Pons (tissue), 1 donor: ENCODE measurements at regions not wholly inside any gene's neighbourhood (a gene's known extent, or its start where the extent isn't known, plus 50 kb on each side); places are given as distances from the start of the nearest gene placed in this dataset.
"Not testable (repeated sequence)": the region's sequence is repeated elsewhere in the genome, so short reads cannot be mapped to it uniquely, and the experiment has no call there.

Experiments used
- DNase-seq: peaks from one replicate; pipeline ENCODE4 v3.0.0-alpha.2; 2016; ENCODE audit warnings: low spot score

GRCh38 chr2:77578354-77578753 is 56.2 kb upstream of the LRRTM4 start:
- DNase-seq: no peak

- DNase-seq: no peak
Measured at GRCh38 chr2:77579076-77579769, 57.0 kb upstream of the LRRTM4 start.

- no peak for DNase-seq
Measured at GRCh38 chr2:77588438-77588837, 66.3 kb upstream of the LRRTM4 start.

- no peak for DNase-seq
Measured at GRCh38 chr2:77590298-77590917, 68.2 kb upstream of the LRRTM4 start.

GRCh38 chr2:77592955-77593354 is 70.8 kb upstream of the LRRTM4 start:
- not testable (repeated sequence) for DNase-seq

- DNase-seq: no peak
Measured at GRCh38 chr2:77602771-77603170, 80.6 kb upstream of the LRRTM4 start.

GRCh38 chr2:77604953-77605929 is 83.1 kb upstream of the LRRTM4 start:
- DNase-seq: no peak

GRCh38 chr2:77608510-77608909 is 86.3 kb upstream of the LRRTM4 start:
- DNase-seq: no peak

- peak; percentile 68 for DNase-seq
Measured at GRCh38 chr2:77629539-77629938, 107.4 kb upstream of the LRRTM4 start.

GRCh38 chr2:77631007-77631406 is 108.8 kb upstream of the LRRTM4 start:
- no peak for DNase-seq

- DNase-seq: no peak
Measured at GRCh38 chr2:77633601-77634000, 111.4 kb upstream of the LRRTM4 start.

- no peak for DNase-seq
Measured at GRCh38 chr2:77640924-77641323, 118.7 kb upstream of the LRRTM4 start.

- DNase-seq: no peak
Measured at GRCh38 chr2:77642339-77642738, 120.2 kb upstream of the LRRTM4 start.

GRCh38 chr2:77649856-77650255 is 127.7 kb upstream of the LRRTM4 start:
- no peak for DNase-seq

GRCh38 chr2:77652499-77652898 is 130.3 kb upstream of the LRRTM4 start:
- no peak for DNase-seq

GRCh38 chr2:77664491-77664890 is 142.3 kb upstream of the LRRTM4 start:
- no peak for DNase-seq

GRCh38 chr2:77666251-77666980 is 144.2 kb upstream of the LRRTM4 start:
- DNase-seq: no peak

GRCh38 chr2:77684543-77685319 is 162.6 kb upstream of the LRRTM4 start:
- DNase-seq: not testable (repeated sequence)

GRCh38 chr2:77712601-77713000 is 190.4 kb upstream of the LRRTM4 start:
- no peak for DNase-seq

GRCh38 chr2:77713412-77713811 is 191.2 kb upstream of the LRRTM4 start:
- no peak for DNase-seq

GRCh38 chr2:77720115-77720514 is 197.9 kb upstream of the LRRTM4 start:
- no peak for DNase-seq
